Thyroid gland (tissue), 4 donors: ENCODE measurements at regions not wholly inside any gene's neighbourhood (a gene's known extent, or its start where the extent isn't known, plus 50 kb on each side); places are given as distances from the start of the nearest gene placed in this dataset.

Source experiments
- DNase-seq, 2 donors: peaks; one replicate each; pipeline ENCODE4 v3.0.0-alpha.2; 2019
- H3K27ac ChIP-seq, 3 donors: fragments of 200-600 bp; sonication (generic); 1 replicate in 2 of 3; 2 replicates in 1 of 3; pipeline ENCODE4 v1.5.1; 2016 to 2019; ENCODE audit warnings: mild to moderate bottlenecking in 1 of 3, moderate library complexity in 1 of 3
- H3K27me3 ChIP-seq: fragments of 200-600 bp; sonication (generic); one replicate; pipeline ENCODE4 v1.5.1; 2019
- H3K36me3 ChIP-seq, 2 donors: fragments of 200-600 bp; sonication (generic); one replicate each; pipeline ENCODE4 v1.5.1; 2016 to 2019
- H3K4me1 ChIP-seq, 2 donors: fragments of 200-600 bp; sonication (generic); one replicate each; pipeline ENCODE4 v1.5.1; 2017 to 2019
- H3K4me3 ChIP-seq, 3 donors: fragments of 200-600 bp; sonication (generic); replicated peaks in 1 of 3; 1 replicate in 2 of 3; 2 replicates in 1 of 3; pipeline ENCODE4 v1.5.1; 2016; ENCODE audit warnings: mild to moderate bottlenecking in 1 of 3
- H3K9me3 ChIP-seq: fragments of 200-600 bp; sonication (generic); one replicate; pipeline ENCODE4 v1.5.1; 2017
- CTCF ChIP-seq, 6 experiments: fragments of 200-600 bp in 3 of 6; fragments of 450-650 bp in 3 of 6; sonication (generic) in 3 of 6; IDR thresholded peaks; one replicate each; pipeline ENCODE4 v1.5.1; 2016 to 2019; ENCODE audit warnings: antibody characterized with exemption in 6 of 6, mild to moderate bottlenecking in 2 of 6, inconsistent platforms in 1 of 6, moderate library complexity in 1 of 6
- POLR2A ChIP-seq, 2 donors: fragments of 450-650 bp; IDR thresholded peaks; one replicate each; pipeline ENCODE4 v1.6.1; 2017; ENCODE audit warnings: antibody characterized with exemption in 2 of 2, mild to moderate bottlenecking in 2 of 2, moderate library complexity in 1 of 2
- WGBS, 2 donors: methylation state at CpG; one replicate each; pipeline ENCODE4 v1.1.5; 2017; 5-methylcytosine and 5-hydroxymethylcytosine counted together
- intact Hi-C: fragments of 100-400 bp; cut with DNase I; formaldehyde crosslinking; loops from one replicate; pipeline ENCODE4 v1.15.1; 2023

GRCh38 chr4:29243851-29244250, 1476.3 kb upstream of the PCDH7 start:
- intact Hi-C loops: no loop called here
- no peaks in the 10 kb centered on the region for H3K4me1 ChIP-seq
- no peak overlapping the region for H3K4me3 ChIP-seq
- DNase-seq: no peak
- H3K27me3 ChIP-seq: no peaks in the 10 kb centered on the region
- WGBS, 2 donors: 90 to 98% methylated on average over 1 of the region's 1 CpG
- H3K36me3 ChIP-seq: no peaks in the 10 kb centered on the region
- H3K9me3 ChIP-seq: no peaks in the 10 kb centered on the region
- no peak overlapping the region for H3K27ac ChIP-seq
- TF ChIP-seq CTCF (IDR thresholded peaks at IDR 0.05) (no peak), POLR2A (IDR thresholded peaks at IDR 0.05) (no peak)

GRCh38 chr4:29259556-29259955, 1460.6 kb upstream of the PCDH7 start:
- Histone ChIP-seq H3K4me3 (no peak overlapping the region), H3K4me1 (no peaks in the 10 kb centered on the region), H3K27ac (no peak overlapping the region), H3K27me3 (no peaks in the 10 kb centered on the region), H3K9me3 (no peaks in the 10 kb centered on the region), H3K36me3 (no peaks in the 10 kb centered on the region)
- WGBS, 2 donors: 88 to 93% methylated on average over 2 of the region's 2 CpGs
- DNase-seq: no peak
- intact Hi-C loops: no loop called here
- TF ChIP-seq POLR2A (IDR thresholded peaks at IDR 0.05): no peak
- no peak for TF ChIP-seq CTCF (IDR thresholded peaks at IDR 0.05)

GRCh38 chr4:29262986-29263385, 1457.2 kb upstream of the PCDH7 start:
- no peaks in the 10 kb centered on the region for H3K27me3 ChIP-seq
- H3K4me1 ChIP-seq: no peaks in the 10 kb centered on the region
- no peak for DNase-seq
- no peaks in the 10 kb centered on the region for H3K36me3 ChIP-seq
- WGBS, 2 donors: 92 to 94% methylated on average over 2 of the region's 2 CpGs
- intact Hi-C loops: no loop called here
- H3K27ac ChIP-seq: no peak overlapping the region
- H3K9me3 ChIP-seq: no peaks in the 10 kb centered on the region
- no peak overlapping the region for H3K4me3 ChIP-seq
- TF ChIP-seq CTCF (IDR thresholded peaks at IDR 0.05) (no peak), POLR2A (IDR thresholded peaks at IDR 0.05) (no peak)

- Histone ChIP-seq H3K36me3 (no peaks in the 10 kb centered on the region), H3K27me3 (no peaks in the 10 kb centered on the region), H3K4me3 (no peak overlapping the region), H3K9me3 (no peaks in the 10 kb centered on the region), H3K27ac (no peak overlapping the region), H3K4me1 (no peaks in the 10 kb centered on the region)
- intact Hi-C loops: no loop called here
- TF ChIP-seq CTCF (IDR thresholded peaks at IDR 0.05) (no peak), POLR2A (IDR thresholded peaks at IDR 0.05) (no peak)
- 89 to 94% methylated on average over 1 of the region's 1 CpG for WGBS, 2 donors
- DNase-seq: no peak
Measured at GRCh38 chr4:29276150-29276549, 1444.0 kb upstream of the PCDH7 start.

- DNase-seq: no peak
- H3K4me1 ChIP-seq: no peaks in the 10 kb centered on the region
- no peaks in the 10 kb centered on the region for H3K9me3 ChIP-seq
- TF ChIP-seq CTCF (IDR thresholded peaks at IDR 0.05) (no peak), POLR2A (IDR thresholded peaks at IDR 0.05) (no peak)
- no peaks in the 10 kb centered on the region for H3K27me3 ChIP-seq
- H3K36me3 ChIP-seq: no peaks in the 10 kb centered on the region
- no peak overlapping the region for H3K4me3 ChIP-seq
- intact Hi-C loops: no loop called here
- no peak overlapping the region for H3K27ac ChIP-seq
Measured at GRCh38 chr4:29277381-29277780, 1442.8 kb upstream of the PCDH7 start.
